Tibial nerve (tissue), 3 donors: ENCODE measurements at regions not wholly inside any gene's neighbourhood (a gene's known extent, or its start where the extent isn't known, plus 50 kb on each side); places are given as distances from the start of the nearest gene placed in this dataset.

ENCODE experiments used
- POLR2A ChIP-seq, 2 donors: fragments of 450-650 bp; IDR thresholded peaks; one replicate each; pipeline ENCODE4 v1.6.1; 2017; ENCODE audit warnings: antibody characterized with exemption in 2 of 2, mild to moderate bottlenecking in 2 of 2, moderate library complexity in 2 of 2
- TF ChIP-seq, protein P1 (sequence below), 5 experiments: fragments of 200-600 bp in 3 of 5; fragments of 450-650 bp in 2 of 5; sonication (generic) in 3 of 5; IDR thresholded peaks; one replicate each; pipeline ENCODE4 v1.5.1; 2016 to 2019; ENCODE audit warnings: antibody characterized with exemption in 5 of 5, mild to moderate bottlenecking in 3 of 5, moderate library complexity in 2 of 5

GRCh38 chr1:79737193-79737592, 730.7 kb upstream of the ADGRL4 start:
- TF ChIP-seq, protein P1, sequence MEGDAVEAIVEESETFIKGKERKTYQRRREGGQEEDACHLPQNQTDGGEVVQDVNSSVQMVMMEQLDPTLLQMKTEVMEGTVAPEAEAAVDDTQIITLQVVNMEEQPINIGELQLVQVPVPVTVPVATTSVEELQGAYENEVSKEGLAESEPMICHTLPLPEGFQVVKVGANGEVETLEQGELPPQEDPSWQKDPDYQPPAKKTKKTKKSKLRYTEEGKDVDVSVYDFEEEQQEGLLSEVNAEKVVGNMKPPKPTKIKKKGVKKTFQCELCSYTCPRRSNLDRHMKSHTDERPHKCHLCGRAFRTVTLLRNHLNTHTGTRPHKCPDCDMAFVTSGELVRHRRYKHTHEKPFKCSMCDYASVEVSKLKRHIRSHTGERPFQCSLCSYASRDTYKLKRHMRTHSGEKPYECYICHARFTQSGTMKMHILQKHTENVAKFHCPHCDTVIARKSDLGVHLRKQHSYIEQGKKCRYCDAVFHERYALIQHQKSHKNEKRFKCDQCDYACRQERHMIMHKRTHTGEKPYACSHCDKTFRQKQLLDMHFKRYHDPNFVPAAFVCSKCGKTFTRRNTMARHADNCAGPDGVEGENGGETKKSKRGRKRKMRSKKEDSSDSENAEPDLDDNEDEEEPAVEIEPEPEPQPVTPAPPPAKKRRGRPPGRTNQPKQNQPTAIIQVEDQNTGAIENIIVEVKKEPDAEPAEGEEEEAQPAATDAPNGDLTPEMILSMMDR (IDR thresholded peaks at IDR 0.05): no peak
- TF ChIP-seq POLR2A (IDR thresholded peaks at IDR 0.05): no peak
